ENCODE measurements at regions not wholly inside any gene's neighbourhood (a gene's known extent, or its start where the extent isn't known, plus 50 kb on each side); places are given as distances from the start of the nearest gene placed in this dataset.

- DNase-seq = no peak
These were observed 52.0 kb upstream of the CCL2 start for GRCh38 chr17:34203018-34203638.

DNA sequence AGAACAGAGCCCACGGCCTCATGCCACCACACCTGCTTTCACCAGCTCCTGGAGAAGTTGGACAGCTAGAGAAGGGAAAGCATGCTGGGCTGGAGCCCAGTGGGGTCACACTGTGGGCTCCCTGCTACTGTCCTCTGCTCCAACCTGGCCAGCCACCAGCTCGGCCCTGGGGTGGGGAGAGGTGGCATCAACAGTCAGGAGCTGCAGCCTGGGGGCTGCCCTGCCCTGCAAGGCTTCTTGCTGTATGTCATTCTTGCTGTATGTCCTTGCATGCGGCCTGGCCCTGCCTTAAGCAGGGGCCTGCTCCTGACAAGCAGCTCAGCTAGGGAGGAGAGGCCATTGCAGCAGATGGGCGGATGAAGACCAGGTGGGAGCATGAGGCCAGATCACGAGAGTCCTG lies 50.7 kb upstream of the CCL2 start:
- no peak for DNase-seq

Measured in T-helper 9 cell (primary cell).